HG02642 (cell line): ENCODE measurements at regions not wholly inside any gene's neighbourhood (a gene's known extent, or its start where the extent isn't known, plus 50 kb on each side); places are given as distances from the start of the nearest gene placed in this dataset.

Experiments
- ATAC-seq: cut with Tn5 transposase; IDR thresholded peaks from one replicate; pipeline ENCODE4 v1.9.1; 2021; ENCODE audit warnings: mild to moderate bottlenecking; ENCODE audit not compliant: unreplicated experiment, poor library complexity

- no peak for ATAC-seq
Measured at GRCh38 chr12:46459111-46459510, 86.5 kb upstream of the SLC38A2 start.

- ATAC-seq = no peak
Measured at GRCh38 chr12:46458500-46459102, 86.0 kb upstream of the SLC38A2 start.

GRCh38 chr12:46457958-46458357 is 85.4 kb upstream of the SLC38A2 start:
- ATAC-seq = no peak

- no peak for ATAC-seq
Measured at GRCh38 chr12:46456356-46457334, 84.1 kb upstream of the SLC38A2 start.

GRCh38 chr12:46455648-46456352 is 83.2 kb upstream of the SLC38A2 start:
- no peak for ATAC-seq

- ATAC-seq = no peak
Measured at GRCh38 chr12:46454981-46455380, 82.4 kb upstream of the SLC38A2 start.

GRCh38 chr12:46453428-46453827 is 80.9 kb upstream of the SLC38A2 start:
- ATAC-seq = no peak

GRCh38 chr12:46452776-46453175 is 80.2 kb upstream of the SLC38A2 start:
- no peak for ATAC-seq

GRCh38 chr12:46452061-46452615 is 79.6 kb upstream of the SLC38A2 start:
- ATAC-seq = no peak

GRCh38 chr12:46451276-46452021 is 78.9 kb upstream of the SLC38A2 start:
- no peak for ATAC-seq

GRCh38 chr12:46450279-46450748 is 77.7 kb upstream of the SLC38A2 start:
- no peak for ATAC-seq

GRCh38 chr12:46449856-46450255 is 77.3 kb upstream of the SLC38A2 start:
- no peak for ATAC-seq

- no peak for ATAC-seq
Measured at GRCh38 chr12:46449316-46449715, 76.7 kb upstream of the SLC38A2 start.

GRCh38 chr12:46446645-46447044 is 74.1 kb upstream of the SLC38A2 start:
- no peak for ATAC-seq

- no peak for ATAC-seq
Measured at GRCh38 chr12:46445551-46446235, 73.1 kb upstream of the SLC38A2 start.

- no peak for ATAC-seq
Measured at GRCh38 chr12:46445093-46445492, 72.5 kb upstream of the SLC38A2 start.

- ATAC-seq = no peak
Measured at GRCh38 chr12:46443594-46444263, 71.2 kb upstream of the SLC38A2 start.

- no peak for ATAC-seq
Measured at GRCh38 chr12:46442738-46443137, 70.2 kb upstream of the SLC38A2 start.

GRCh38 chr12:46442239-46442638 is 69.7 kb upstream of the SLC38A2 start:
- ATAC-seq = no peak
